Tibial nerve (tissue), 4 donors: ENCODE measurements at regions not wholly inside any gene's neighbourhood (a gene's known extent, or its start where the extent isn't known, plus 50 kb on each side); places are given as distances from the start of the nearest gene placed in this dataset.

Experiments used
- DNase-seq, 2 donors: peaks; one replicate each; pipeline ENCODE4 v3.0.0-alpha.2; 2019; ENCODE audit warnings: low spot score in 2 of 2
- H3K27ac ChIP-seq, 4 donors: fragments of 200-600 bp; sonication (generic) in 3 of 4; one replicate each; pipeline ENCODE4 v1.5.1; 2017 to 2019; ENCODE audit warnings: mild to moderate bottlenecking in 1 of 4
- H3K27me3 ChIP-seq, 2 donors: fragments of 200-600 bp; sonication (generic) in 1 of 2; one replicate each; pipeline versions ENCODE4 v1.5.1 to v1.6.0; 2017 to 2019
- H3K36me3 ChIP-seq, 3 donors: fragments of 200-600 bp; sonication (generic); one replicate each; pipeline ENCODE4 v1.5.1; 2018 to 2019
- H3K4me1 ChIP-seq, 4 donors: fragments of 200-600 bp; sonication (generic) in 3 of 4; one replicate each; pipeline ENCODE4 v1.5.1; 2017 to 2019
- H3K4me3 ChIP-seq, 4 donors: fragments of 200-600 bp; sonication (generic) in 3 of 4; one replicate each; pipeline ENCODE4 v1.5.1; 2017 to 2019; ENCODE audit warnings: mild to moderate bottlenecking in 1 of 4, moderate library complexity in 1 of 4
- H3K9me3 ChIP-seq, 4 donors: fragments of 200-600 bp; sonication (generic) in 3 of 4; one replicate each; pipeline ENCODE4 v1.5.1; 2017 to 2019
- EP300 ChIP-seq, 2 donors: sonication (generic); formaldehyde crosslinking; IDR thresholded peaks; one replicate each; pipeline ENCODE4 v1.6.1; 2017; ENCODE audit warnings: antibody characterized with exemption in 2 of 2, mild to moderate bottlenecking in 1 of 2
- POLR2A ChIP-seq, 2 donors: fragments of 450-650 bp; IDR thresholded peaks; one replicate each; pipeline ENCODE4 v1.6.1; 2017; ENCODE audit warnings: antibody characterized with exemption in 2 of 2, mild to moderate bottlenecking in 2 of 2, moderate library complexity in 2 of 2
- WGBS, 2 donors: methylation state at CpG; one replicate each; pipeline ENCODE4 v1.1.5; 2018; 5-methylcytosine and 5-hydroxymethylcytosine counted together
- TF ChIP-seq, protein P1 (sequence below), 5 experiments: fragments of 200-600 bp in 3 of 5; fragments of 450-650 bp in 2 of 5; sonication (generic) in 3 of 5; IDR thresholded peaks; one replicate each; pipeline ENCODE4 v1.5.1; 2016 to 2019; ENCODE audit warnings: antibody characterized with exemption in 5 of 5, mild to moderate bottlenecking in 3 of 5, moderate library complexity in 2 of 5

DNA sequence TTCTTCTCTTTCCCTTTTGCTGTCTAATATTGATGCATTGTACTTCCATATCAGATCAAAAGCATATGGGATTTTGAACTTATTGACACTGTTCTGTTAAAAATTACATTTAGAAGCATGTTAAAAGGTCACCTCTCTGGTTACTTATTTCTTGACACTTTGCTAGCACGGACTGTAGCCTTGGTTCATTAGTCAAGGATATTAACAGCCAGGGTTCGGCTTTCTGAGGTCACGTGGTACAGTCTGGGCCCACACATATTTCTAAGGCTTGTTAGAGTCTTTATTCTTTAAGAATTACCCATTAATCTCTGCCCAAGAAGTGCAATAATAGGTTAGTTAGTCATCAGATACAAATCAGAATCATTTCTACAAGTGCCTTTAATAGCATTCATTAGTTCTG, 1035.8 kb upstream of the FANCL start:
- no peaks in the 10 kb centered on the region for H3K27me3 ChIP-seq
- no peak overlapping the region for H3K4me3 ChIP-seq
- DNase-seq = no peak
- H3K27ac ChIP-seq = no peak overlapping the region
- no peaks in the 10 kb centered on the region for H3K36me3 ChIP-seq
- no peaks in the 10 kb centered on the region for H3K9me3 ChIP-seq
- WGBS, 2 donors = 47 to 49% methylated on average over 3 of the region's 3 CpGs
- no peaks in the 10 kb centered on the region for H3K4me1 ChIP-seq
- no peak for TF ChIP-seq POLR2A (IDR thresholded peaks at IDR 0.05)
- TF ChIP-seq, protein P1, sequence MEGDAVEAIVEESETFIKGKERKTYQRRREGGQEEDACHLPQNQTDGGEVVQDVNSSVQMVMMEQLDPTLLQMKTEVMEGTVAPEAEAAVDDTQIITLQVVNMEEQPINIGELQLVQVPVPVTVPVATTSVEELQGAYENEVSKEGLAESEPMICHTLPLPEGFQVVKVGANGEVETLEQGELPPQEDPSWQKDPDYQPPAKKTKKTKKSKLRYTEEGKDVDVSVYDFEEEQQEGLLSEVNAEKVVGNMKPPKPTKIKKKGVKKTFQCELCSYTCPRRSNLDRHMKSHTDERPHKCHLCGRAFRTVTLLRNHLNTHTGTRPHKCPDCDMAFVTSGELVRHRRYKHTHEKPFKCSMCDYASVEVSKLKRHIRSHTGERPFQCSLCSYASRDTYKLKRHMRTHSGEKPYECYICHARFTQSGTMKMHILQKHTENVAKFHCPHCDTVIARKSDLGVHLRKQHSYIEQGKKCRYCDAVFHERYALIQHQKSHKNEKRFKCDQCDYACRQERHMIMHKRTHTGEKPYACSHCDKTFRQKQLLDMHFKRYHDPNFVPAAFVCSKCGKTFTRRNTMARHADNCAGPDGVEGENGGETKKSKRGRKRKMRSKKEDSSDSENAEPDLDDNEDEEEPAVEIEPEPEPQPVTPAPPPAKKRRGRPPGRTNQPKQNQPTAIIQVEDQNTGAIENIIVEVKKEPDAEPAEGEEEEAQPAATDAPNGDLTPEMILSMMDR (IDR thresholded peaks at IDR 0.05) = no peak
- TF ChIP-seq EP300 (IDR thresholded peaks at IDR 0.05) = no peak

DNA sequence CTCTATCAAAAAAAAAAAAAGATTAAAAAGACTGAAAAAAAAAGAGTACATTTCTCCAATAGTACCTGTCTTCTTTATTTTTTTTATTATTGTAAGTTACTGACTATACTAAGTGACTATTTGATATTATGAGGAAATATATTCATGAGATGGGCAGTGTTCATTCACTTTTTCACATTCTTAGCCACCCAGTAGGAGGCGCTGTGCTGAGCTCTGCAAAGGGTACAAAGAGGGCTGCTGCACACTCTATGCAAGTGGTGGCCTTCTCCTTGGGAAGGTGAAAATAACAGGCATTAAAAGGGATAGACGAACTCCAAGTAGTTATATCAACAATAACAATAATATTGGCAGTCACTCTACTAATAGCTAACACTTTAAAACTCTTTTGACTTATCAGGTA, 1034.9 kb upstream of the FANCL start:
- no peak overlapping the region for H3K4me3 ChIP-seq
- 43 to 45% methylated on average over 2 of the region's 2 CpGs for WGBS, 2 donors
- no peaks in the 10 kb centered on the region for H3K4me1 ChIP-seq
- H3K27me3 ChIP-seq = no peaks in the 10 kb centered on the region
- DNase-seq = no peak
- H3K27ac ChIP-seq = no peak overlapping the region
- H3K9me3 ChIP-seq = no peaks in the 10 kb centered on the region
- TF ChIP-seq POLR2A (IDR thresholded peaks at IDR 0.05) = no peak
- TF ChIP-seq, protein P1 (IDR thresholded peaks at IDR 0.05) = no peak
- no peaks in the 10 kb centered on the region for H3K36me3 ChIP-seq

DNA sequence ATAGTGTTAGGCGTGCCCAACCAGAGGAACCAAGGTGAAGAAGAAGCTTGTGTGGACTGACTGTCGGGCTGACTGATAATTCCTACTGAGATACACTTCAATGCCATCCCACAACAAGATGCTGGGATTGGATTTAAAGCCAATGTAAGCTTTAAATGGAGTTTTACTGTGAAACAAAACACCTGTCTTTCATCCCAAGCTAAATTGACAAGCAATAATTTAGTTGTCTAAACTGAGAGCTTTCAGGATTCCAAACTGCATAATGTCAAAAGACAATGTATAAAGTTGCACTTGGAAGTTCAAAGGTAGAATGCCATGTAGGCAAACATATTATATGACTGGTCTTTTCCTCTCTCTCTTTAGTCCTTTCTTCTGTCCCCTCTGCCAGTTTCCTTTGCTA, 1025.3 kb upstream of the FANCL start:
- Histone ChIP-seq H3K36me3 (no peaks in the 10 kb centered on the region), H3K4me1 (no peaks in the 10 kb centered on the region), H3K9me3 (no peaks in the 10 kb centered on the region), H3K27me3 (no peaks in the 10 kb centered on the region), H3K4me3 (no peak overlapping the region), H3K27ac (no peak overlapping the region)
- DNase-seq = no peak
- 85 to 90% methylated on average over 2 of the region's 2 CpGs for WGBS, 2 donors
- TF ChIP-seq POLR2A (IDR thresholded peaks at IDR 0.05) (no peak), EP300 (IDR thresholded peaks at IDR 0.05) (no peak)
- TF ChIP-seq, protein P1 (IDR thresholded peaks at IDR 0.05) = no peak

DNA sequence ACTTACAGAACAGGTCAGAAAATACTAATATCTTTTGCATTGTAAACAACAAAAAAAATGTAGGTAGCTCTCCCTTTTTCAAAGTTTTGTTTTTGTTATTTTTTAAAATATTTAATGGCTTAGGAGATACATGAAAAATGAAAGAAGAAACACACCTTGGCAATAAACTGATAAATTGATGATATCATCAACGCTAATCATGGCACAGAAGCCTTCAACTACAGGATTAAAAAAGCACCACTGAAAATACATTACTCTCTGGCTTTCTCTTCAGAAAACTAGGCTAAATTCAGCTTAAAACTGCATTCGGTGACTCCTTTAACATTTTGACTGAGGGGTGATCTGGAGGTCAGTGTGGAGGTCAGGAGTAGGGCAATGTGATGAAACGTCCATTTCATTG, 1018.8 kb upstream of the FANCL start:
- WGBS, 2 donors = 41 to 56% methylated on average over 3 of the region's 3 CpGs
- Histone ChIP-seq H3K36me3 (no peaks in the 10 kb centered on the region), H3K4me1 (no peaks in the 10 kb centered on the region), H3K27me3 (no peaks in the 10 kb centered on the region), H3K27ac (no peak overlapping the region), H3K9me3 (no peaks in the 10 kb centered on the region), H3K4me3 (no peak overlapping the region)
- no peak for DNase-seq
- TF ChIP-seq, protein P1 (IDR thresholded peaks at IDR 0.05) = no peak
- TF ChIP-seq POLR2A (IDR thresholded peaks at IDR 0.05) (no peak), EP300 (IDR thresholded peaks at IDR 0.05) (no peak)

DNA sequence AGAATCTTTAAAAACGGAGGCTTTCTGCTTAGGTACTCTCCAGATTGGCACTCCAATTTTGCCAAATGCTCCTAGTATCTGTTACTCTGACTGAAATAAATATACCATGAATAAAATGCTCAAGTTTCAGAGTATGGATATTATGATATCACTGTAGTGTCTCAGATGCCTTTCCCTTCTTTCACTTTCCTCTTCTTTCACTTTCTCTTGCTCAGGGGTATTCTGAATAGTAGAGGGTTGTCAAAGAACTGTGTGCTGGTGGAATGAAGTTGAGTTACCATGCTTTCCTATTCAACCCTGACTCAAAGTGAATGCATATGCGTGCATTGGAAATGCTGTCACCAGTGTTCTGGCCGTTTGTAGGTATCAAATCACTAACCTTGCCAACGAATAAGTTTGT, 1015.2 kb upstream of the FANCL start:
- Histone ChIP-seq H3K27ac (no peak overlapping the region), H3K36me3 (no peaks in the 10 kb centered on the region), H3K4me1 (no peaks in the 10 kb centered on the region), H3K4me3 (no peak overlapping the region), H3K27me3 (no peaks in the 10 kb centered on the region), H3K9me3 (no peaks in the 10 kb centered on the region)
- DNase-seq = no peak
- TF ChIP-seq POLR2A (IDR thresholded peaks at IDR 0.05) (no peak), EP300 (IDR thresholded peaks at IDR 0.05) (no peak)
- TF ChIP-seq, protein P1 (IDR thresholded peaks at IDR 0.05) = no peak
- WGBS, 2 donors = 85 to 88% methylated on average over 4 of the region's 4 CpGs
